HUES48 (cell line): ENCODE measurements at regions not wholly inside any gene's neighbourhood (a gene's known extent, or its start where the extent isn't known, plus 50 kb on each side); places are given as distances from the start of the nearest gene placed in this dataset.

Experiments used
- H3K27ac ChIP-seq: one replicate; pipeline ENCODE4 v1.7.0; 2013; ENCODE audit warnings: low read depth, low read length, inconsistent platforms
- H3K27me3 ChIP-seq: 2 replicates; pipeline ENCODE4 v1.6.1; 2013; ENCODE audit warnings: mild to moderate bottlenecking, low read length; ENCODE audit not compliant: control insufficient read depth, insufficient read depth
- H3K36me3 ChIP-seq: 2 replicates; pipeline ENCODE4 v1.6.1; 2013; ENCODE audit warnings: low read length; ENCODE audit not compliant: control insufficient read depth, insufficient read depth
- H3K4me1 ChIP-seq: 2 replicates; pipeline ENCODE4 v1.6.1; 2013; ENCODE audit warnings: mild to moderate bottlenecking, low read length; ENCODE audit not compliant: control insufficient read depth, insufficient read depth
- H3K4me3 ChIP-seq: 2 replicates; pipeline ENCODE4 v1.5.1; 2013; ENCODE audit warnings: mild to moderate bottlenecking, low read depth, low read length
- H3K9ac ChIP-seq: 2 replicates; pipeline ENCODE4 v1.6.1; 2013; ENCODE audit warnings: mild to moderate bottlenecking, low read depth, low read length, moderate library complexity
- H3K9me3 ChIP-seq: 2 replicates; pipeline ENCODE4 v1.6.1; 2013; ENCODE audit warnings: low read length; ENCODE audit not compliant: control insufficient read depth, insufficient read depth

DNA sequence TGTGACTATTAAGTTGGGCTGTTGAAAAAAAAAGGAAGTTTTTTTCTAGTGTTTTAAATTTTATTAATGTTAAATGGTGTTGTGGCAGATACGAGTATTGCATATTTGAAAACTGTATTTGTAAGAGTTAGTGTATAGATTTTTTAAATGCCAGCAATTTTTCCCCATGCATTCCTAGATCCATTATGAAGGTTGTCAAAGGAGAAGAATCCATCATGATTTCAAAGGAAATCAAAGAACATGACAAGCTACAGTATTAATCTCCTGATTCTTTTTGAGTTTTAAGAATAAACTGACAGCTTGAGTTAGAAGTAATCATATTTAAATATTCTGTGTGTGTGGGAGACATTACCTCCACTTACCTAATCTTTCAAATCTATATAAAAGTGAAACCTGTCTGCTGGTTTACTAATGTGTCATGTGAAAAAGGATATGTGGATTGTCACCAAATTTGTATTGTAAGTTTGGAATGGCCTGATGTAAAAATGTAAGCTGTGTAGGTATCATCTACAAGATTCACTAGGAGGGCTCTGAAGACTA, 111.0 kb upstream of the HS3ST5 start:
- Histone ChIP-seq H3K4me1 (peaks cover 18% of the 10 kb centered on the region), H3K36me3 (no peaks in the 10 kb centered on the region; the same call in 1 of the 2 replicates)

DNA sequence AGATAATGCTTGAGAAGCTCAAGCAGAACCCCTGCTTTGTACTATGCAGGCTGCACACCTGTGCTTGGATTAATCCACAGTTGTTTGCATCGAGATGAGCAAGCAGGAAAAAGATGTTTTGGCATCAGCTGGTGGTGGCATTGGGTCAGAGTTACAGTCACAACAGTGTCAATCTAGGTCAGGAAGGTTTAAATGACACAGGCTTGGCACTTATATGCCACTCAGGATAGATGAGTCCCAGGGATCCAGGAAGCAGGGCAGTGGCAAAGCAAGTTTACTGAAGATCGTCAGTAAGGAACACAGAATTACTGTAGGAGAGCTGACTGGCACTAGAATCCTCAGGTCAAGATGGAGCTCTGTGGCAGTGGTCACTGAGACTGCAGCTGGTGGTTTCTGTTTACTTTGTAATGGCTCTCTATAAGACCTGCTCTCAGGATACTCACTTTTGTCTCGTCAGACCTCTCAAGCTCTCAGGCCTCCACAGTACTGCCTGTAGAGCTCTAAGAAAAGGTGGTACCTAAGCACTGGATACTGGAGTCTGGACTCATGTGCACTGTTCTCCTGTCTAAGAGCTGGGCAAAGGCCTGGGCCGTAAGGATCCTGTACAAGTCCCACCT, 110.1 kb upstream of the HS3ST5 start:
- H3K27ac ChIP-seq, result no peak overlapping the region
- no peak overlapping the region for H3K9ac ChIP-seq

More for the DNA sequence above, 111.0 kb upstream of the HS3ST5 start:
- Histone ChIP-seq H3K27me3 (no peaks in the 10 kb centered on the region), H3K4me3 (no peak overlapping the region), H3K27ac (no peak overlapping the region), H3K9ac (no peak overlapping the region), H3K9me3 (no peaks in the 10 kb centered on the region)

DNA sequence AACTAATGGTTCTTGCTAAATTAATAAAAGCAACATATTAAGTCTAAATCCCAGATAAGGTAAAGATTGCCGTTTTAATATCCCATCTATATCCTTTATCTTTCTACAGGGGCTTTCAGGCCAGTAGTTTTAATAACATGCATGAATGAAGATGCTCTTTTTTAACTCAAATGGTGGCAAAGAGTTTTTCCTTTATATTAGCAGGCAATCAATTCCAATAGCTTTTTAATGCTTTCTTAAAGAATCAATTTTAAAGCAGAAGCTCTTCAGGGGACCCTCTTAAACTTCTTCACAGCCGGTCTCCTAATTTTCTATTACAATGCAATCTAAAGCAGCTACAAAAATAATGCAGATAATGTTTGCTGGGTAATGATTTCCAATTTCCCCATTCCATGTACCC, 107.8 kb upstream of the HS3ST5 start:
- H3K4me1 ChIP-seq, result peaks cover 32% of the 10 kb centered on the region
- no peaks in the 10 kb centered on the region for H3K27me3 ChIP-seq
- no peak overlapping the region for H3K9ac ChIP-seq
- H3K9me3 ChIP-seq, result no peaks in the 10 kb centered on the region
- no peak overlapping the region for H3K4me3 ChIP-seq
- no peak overlapping the region for H3K27ac ChIP-seq
- no peaks in the 10 kb centered on the region; the same call in 1 of the 2 replicates for H3K36me3 ChIP-seq

More for the DNA sequence above, 110.1 kb upstream of the HS3ST5 start:
- Histone ChIP-seq H3K4me1 (peaks cover 28% of the 10 kb centered on the region), H3K36me3 (no peaks in the 10 kb centered on the region; the same call in 1 of the 2 replicates), H3K9me3 (no peaks in the 10 kb centered on the region), H3K4me3 (no peak overlapping the region), H3K27me3 (no peaks in the 10 kb centered on the region)

DNA sequence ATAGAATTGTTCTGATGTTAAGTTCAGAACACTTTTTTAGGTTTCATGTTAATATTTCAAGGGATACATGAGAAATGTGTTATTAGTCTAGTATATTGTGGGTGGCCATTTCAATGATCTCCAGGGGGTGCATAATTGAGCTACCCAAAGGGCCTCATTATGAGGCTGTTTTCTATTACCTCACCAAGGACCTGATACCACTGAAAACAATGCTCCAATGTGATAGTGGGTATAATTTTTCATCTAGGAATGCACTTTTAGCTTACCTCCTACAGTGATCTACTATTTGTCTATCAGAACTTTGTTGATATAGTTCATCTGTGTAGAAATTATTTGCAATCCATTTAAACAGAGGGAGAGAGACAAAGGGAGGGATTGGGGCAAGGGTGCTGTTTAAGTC, 106.8 kb upstream of the HS3ST5 start:
- no peaks in the 10 kb centered on the region for H3K9me3 ChIP-seq
- no peak overlapping the region for H3K9ac ChIP-seq
- no peak overlapping the region for H3K27ac ChIP-seq
- no peak overlapping the region for H3K4me3 ChIP-seq
- H3K27me3 ChIP-seq, result no peaks in the 10 kb centered on the region
- H3K4me1 ChIP-seq, result peaks cover 34% of the 10 kb centered on the region
- H3K36me3 ChIP-seq, result no peaks in the 10 kb centered on the region; the same call in 1 of the 2 replicates

DNA sequence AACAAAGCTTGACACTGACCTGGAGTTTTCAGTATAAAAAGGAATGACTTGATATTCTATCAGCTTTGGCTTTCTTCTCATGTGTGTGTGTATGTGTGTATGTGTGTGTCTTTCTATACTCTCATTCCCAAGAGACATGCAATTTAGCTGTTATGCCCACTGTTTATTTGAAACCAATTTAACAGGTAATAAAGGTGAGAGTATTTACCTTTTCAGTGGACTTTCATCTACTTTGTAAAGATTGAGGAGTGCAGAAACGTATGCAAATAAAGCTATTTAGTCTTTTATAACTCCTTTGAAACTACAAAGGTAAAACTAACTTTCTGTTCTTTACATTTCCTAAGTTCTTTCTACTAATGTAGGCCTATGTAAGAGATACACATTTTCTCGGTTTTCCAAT, 103.5 kb upstream of the HS3ST5 start:
- Histone ChIP-seq H3K4me1 (peaks cover 30% of the 10 kb centered on the region), H3K27me3 (no peaks in the 10 kb centered on the region), H3K9me3 (no peaks in the 10 kb centered on the region), H3K36me3 (no peaks in the 10 kb centered on the region), H3K4me3 (no peak overlapping the region), H3K27ac (no peak overlapping the region), H3K9ac (no peak overlapping the region)

DNA sequence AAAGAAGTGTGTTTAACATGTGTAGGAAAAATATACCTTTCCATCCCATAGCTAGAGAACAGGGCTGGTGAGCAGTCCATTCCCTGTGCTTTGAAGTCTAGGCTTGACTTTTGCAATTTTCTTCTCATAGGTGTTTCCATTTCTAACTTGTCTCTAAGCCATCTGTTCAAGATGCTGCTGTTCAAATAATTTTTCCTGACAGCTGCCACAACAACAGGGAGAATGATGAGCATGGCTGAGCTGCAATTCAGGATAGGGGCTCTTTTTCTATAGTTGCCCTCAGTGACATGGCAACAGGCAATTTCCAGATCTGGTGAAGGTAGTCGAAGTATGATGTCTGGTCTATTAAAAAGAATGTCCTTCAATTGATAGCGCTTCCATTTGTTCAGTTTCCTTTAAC, 103.0 kb upstream of the HS3ST5 start:
- no peaks in the 10 kb centered on the region for H3K27me3 ChIP-seq
- no peaks in the 10 kb centered on the region for H3K36me3 ChIP-seq
- H3K4me3 ChIP-seq, result no peak overlapping the region
- H3K9me3 ChIP-seq, result no peaks in the 10 kb centered on the region
- no peak overlapping the region for H3K9ac ChIP-seq
- no peak overlapping the region for H3K27ac ChIP-seq
- H3K4me1 ChIP-seq, result peaks cover 35% of the 10 kb centered on the region

DNA sequence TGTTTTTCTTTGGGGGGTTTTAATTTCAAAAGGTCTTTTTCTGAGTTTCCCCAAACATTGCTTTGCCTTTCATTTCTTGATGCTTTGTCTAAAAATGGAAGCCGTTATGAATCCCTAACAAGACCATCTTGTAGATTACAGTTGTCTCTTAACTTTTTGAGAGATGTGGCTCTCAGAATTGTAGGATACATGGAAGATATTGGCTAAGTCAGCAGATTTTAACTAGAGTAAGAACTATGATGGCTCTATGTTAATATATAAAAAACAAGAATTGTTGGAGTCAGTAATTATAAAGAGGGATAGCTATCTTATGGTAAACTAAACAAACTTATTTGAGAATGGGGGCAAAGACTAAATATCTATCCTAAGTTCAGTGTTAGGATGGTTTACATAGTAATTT, 96.6 kb upstream of the HS3ST5 start:
- no peaks in the 10 kb centered on the region for H3K9me3 ChIP-seq
- no peak overlapping the region for H3K27ac ChIP-seq
- H3K4me1 ChIP-seq, result peaks cover 23% of the 10 kb centered on the region

DNA sequence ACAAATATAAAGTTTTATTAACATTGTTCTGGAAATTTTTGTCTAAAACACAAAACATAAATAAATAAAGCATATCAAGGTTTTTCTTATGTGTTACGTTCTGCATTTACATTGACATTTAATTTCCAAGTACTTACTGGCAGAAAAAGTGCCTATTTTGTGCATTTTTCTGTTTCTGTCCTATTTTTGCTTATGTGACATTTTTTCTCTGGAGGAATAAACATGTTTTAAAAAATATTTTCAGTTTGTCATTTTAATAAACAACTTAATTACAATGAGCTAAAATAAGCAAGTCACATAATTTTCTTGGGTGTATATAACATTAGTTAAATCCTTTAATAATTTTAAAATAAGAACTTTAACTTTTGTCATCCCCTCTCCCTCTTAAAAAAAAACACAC, 94.4 kb upstream of the HS3ST5 start:
- no peak overlapping the region for H3K9ac ChIP-seq
- no peaks in the 10 kb centered on the region for H3K9me3 ChIP-seq
- no peak overlapping the region for H3K27ac ChIP-seq
- H3K4me3 ChIP-seq, result no peak overlapping the region
- H3K4me1 ChIP-seq, result peaks cover 27% of the 10 kb centered on the region
- no peaks in the 10 kb centered on the region for H3K36me3 ChIP-seq
- no peaks in the 10 kb centered on the region for H3K27me3 ChIP-seq

More for the DNA sequence above, 96.6 kb upstream of the HS3ST5 start:
- Histone ChIP-seq H3K9ac (no peak overlapping the region), H3K36me3 (no peaks in the 10 kb centered on the region), H3K4me3 (no peak overlapping the region), H3K27me3 (no peaks in the 10 kb centered on the region)

DNA sequence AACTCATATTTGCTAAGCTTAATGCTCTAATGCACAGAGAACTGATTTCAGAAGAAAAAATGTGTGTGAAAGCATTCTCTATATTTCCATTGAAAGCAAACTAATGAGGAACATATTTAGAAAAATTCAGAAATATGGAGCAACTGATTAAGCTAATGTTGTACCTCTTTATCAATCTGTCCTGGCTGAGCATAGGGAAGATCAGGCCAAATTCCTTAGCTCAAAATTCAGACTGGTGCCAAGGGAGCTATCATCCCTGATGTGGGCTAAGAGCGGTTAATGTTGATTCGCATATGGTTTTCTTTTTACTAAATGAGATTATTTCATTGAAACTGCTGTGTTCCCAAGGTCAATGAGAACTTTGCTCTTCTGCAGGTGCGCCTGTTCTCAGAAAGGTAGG, 93.9 kb upstream of the HS3ST5 start:
- no peak overlapping the region for H3K27ac ChIP-seq
- H3K27me3 ChIP-seq, result no peaks in the 10 kb centered on the region
- no peak overlapping the region for H3K4me3 ChIP-seq

DNA sequence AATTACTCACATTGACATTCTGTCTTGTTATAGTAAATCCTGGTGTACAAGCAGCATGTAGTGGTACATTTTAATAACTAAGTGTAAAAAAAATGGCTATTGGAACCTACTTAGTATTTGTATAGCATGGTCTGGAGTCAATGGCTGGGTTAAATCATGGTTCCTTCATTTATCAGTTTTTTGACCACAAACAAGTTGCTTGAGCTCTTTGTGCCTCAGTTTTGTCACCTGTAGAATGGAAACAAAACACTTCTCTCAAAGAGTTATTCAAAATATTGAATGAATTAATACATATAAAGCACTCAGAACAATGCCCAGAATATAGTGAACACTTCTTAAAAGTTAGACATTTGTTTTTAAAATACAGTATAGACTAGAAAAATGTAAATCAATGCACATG, 93.2 kb upstream of the HS3ST5 start:
- Histone ChIP-seq H3K27ac (no peak overlapping the region), H3K4me1 (peaks cover 34% of the 10 kb centered on the region), H3K4me3 (no peak overlapping the region), H3K27me3 (no peaks in the 10 kb centered on the region), H3K9ac (no peak overlapping the region), H3K36me3 (no peaks in the 10 kb centered on the region), H3K9me3 (no peaks in the 10 kb centered on the region)

More for the DNA sequence above, 93.9 kb upstream of the HS3ST5 start:
- Histone ChIP-seq H3K9ac (no peak overlapping the region), H3K9me3 (no peaks in the 10 kb centered on the region), H3K4me1 (peaks cover 32% of the 10 kb centered on the region), H3K36me3 (no peaks in the 10 kb centered on the region)

DNA sequence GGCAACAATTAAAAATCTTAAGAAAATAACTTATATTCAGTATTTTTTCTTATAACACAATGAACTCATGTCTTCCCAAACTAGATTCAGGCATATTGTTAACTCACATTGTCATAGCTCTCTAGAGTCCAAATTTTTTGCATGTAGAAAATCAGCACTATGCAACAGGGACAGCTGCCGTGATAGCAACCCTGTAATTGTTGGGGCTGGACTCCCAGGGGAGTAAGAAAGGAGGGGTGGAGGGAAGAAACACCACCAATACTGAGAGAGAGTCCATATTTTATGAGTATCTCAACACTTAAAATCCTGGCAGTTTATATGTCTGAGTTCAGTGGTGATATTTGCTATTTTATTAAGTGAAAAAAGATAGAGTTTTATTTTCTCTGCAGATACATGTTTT, 89.6 kb upstream of the HS3ST5 start:
- no peak overlapping the region for H3K9ac ChIP-seq
- no peak overlapping the region for H3K27ac ChIP-seq
- no peaks in the 10 kb centered on the region for H3K36me3 ChIP-seq
- H3K9me3 ChIP-seq, result no peaks in the 10 kb centered on the region
- peaks cover 56% of the 10 kb centered on the region for H3K4me1 ChIP-seq
- no peak overlapping the region for H3K4me3 ChIP-seq
- H3K27me3 ChIP-seq, result no peaks in the 10 kb centered on the region
